Fibroblast of mammary gland (primary cell): ENCODE measurements at regions not wholly inside any gene's neighbourhood (a gene's known extent, or its start where the extent isn't known, plus 50 kb on each side); places are given as distances from the start of the nearest gene placed in this dataset.

Experiments used
- DNase-seq: peaks from one replicate; pipeline ENCODE4 v3.0.0-alpha.2; 2010; ENCODE audit warnings: low read depth
- H3K4me3 ChIP-seq: 2 replicates; pipeline ENCODE4 v1.5.1; 2011; ENCODE audit warnings: low read depth, mild to moderate bottlenecking, low read length, moderate library complexity; ENCODE audit not compliant: control insufficient read depth
- CTCF ChIP-seq: conservative IDR thresholded peaks from 2 replicates; pipeline ENCODE4 v1.5.1; 2011; ENCODE audit warnings: low read depth, low read length, inconsistent platforms; ENCODE audit not compliant: control insufficient read depth, insufficient read depth

- TF ChIP-seq CTCF: no peak
- DNase-seq: no peak
Measured at GRCh38 chr3:135618123-135618522, 347.4 kb upstream of the PPP2R3A start.

GRCh38 chr3:135621184-135621920 lies 344.2 kb upstream of the PPP2R3A start:
- H3K4me3 ChIP-seq: no peak overlapping the region
- TF ChIP-seq CTCF: no peak
- DNase-seq: no peak

More at GRCh38 chr3:135618123-135618522, 347.4 kb upstream of the PPP2R3A start:
- H3K4me3 ChIP-seq: no peak overlapping the region

GRCh38 chr3:135622215-135622614 lies 343.3 kb upstream of the PPP2R3A start:
- no peak for TF ChIP-seq CTCF
- DNase-seq: no peak
- no peak overlapping the region for H3K4me3 ChIP-seq

- no peak for DNase-seq
- TF ChIP-seq CTCF: no peak
- no peak overlapping the region for H3K4me3 ChIP-seq
Measured at GRCh38 chr3:135622656-135623055, 342.9 kb upstream of the PPP2R3A start.

GRCh38 chr3:135623558-135623957 lies 342.0 kb upstream of the PPP2R3A start:
- DNase-seq: no peak
- H3K4me3 ChIP-seq: no peak overlapping the region
- TF ChIP-seq CTCF: no peak

GRCh38 chr3:135627057-135627456 lies 338.5 kb upstream of the PPP2R3A start:
- H3K4me3 ChIP-seq: no peak overlapping the region
- DNase-seq: no peak
- TF ChIP-seq CTCF: no peak
